Activated naive CD8-positive, alpha-beta T cell treated with anti-CD3 and anti-CD28 coated beads, Interleukin-2, amount 10 ng/mL, durations not matched to agents 7 days and 5 days (primary cell): ENCODE measurements at regions not wholly inside any gene's neighbourhood (a gene's known extent, or its start where the extent isn't known, plus 50 kb on each side); places are given as distances from the start of the nearest gene placed in this dataset.

ENCODE experiments used
- ATAC-seq: fragments of 150-1000 bp; cut with Tn5 transposase; one replicate; pipeline ENCODE4 v1.10.0; 2021; ENCODE audit warnings: low read depth, moderate library complexity
- POLR2A ChIA-PET: fragments of 350-600 bp; sonication (Branson Sonifier 250); formaldehyde crosslinking; loops from one replicate; lab custom pipeline; 2021; ENCODE audit warnings: antibody characterized with exemption; lab: Charles Lee
- DNase-seq: peaks from one replicate; pipeline ENCODE4 v3.0.0; 2021
- H3K27ac Mint-ChIP-seq: one replicate; pipeline ENCODE4 v1.8.0; 2022; ENCODE audit warnings: mild to moderate bottlenecking, mixed read lengths
- H3K27me3 Mint-ChIP-seq: one replicate; pipeline ENCODE4 v1.8.0; 2022; ENCODE audit warnings: mild to moderate bottlenecking, moderate library complexity, mixed read lengths
- H3K36me3 Mint-ChIP-seq: one replicate; pipeline ENCODE4 v1.8.0; 2021; ENCODE audit warnings: mild to moderate bottlenecking, mixed read lengths
- H3K4me1 Mint-ChIP-seq: one replicate; pipeline ENCODE4 v1.8.0; 2021; ENCODE audit warnings: mixed read lengths
- H3K4me3 Mint-ChIP-seq: one replicate; pipeline ENCODE4 v1.8.0; 2022; ENCODE audit warnings: mild to moderate bottlenecking, moderate library complexity, mixed read lengths
- H3K9me3 Mint-ChIP-seq: one replicate; pipeline ENCODE4 v1.8.0; 2021; ENCODE audit warnings: mixed read lengths

- Mint-ChIP-seq H3K27me3 (no peaks in the 10 kb centered on the region), H3K4me3 (no peak overlapping the region), H3K9me3 (no peaks in the 10 kb centered on the region), H3K4me1 (no peaks in the 10 kb centered on the region), H3K27ac (no peak overlapping the region), H3K36me3 (peaks cover under 1% of the 10 kb centered on the region)
- no peak for ATAC-seq
- POLR2A ChIA-PET: no interaction called here
- no peak for DNase-seq
Measured at GRCh38 chr11:110900426-110900825, 188.2 kb upstream of the ARHGAP20 start.

GRCh38 chr11:110897035-110897434 is 184.8 kb upstream of the ARHGAP20 start:
- no peak overlapping the region for H3K27ac Mint-ChIP-seq
- no peaks in the 10 kb centered on the region for H3K27me3 Mint-ChIP-seq
- no peaks in the 10 kb centered on the region for H3K9me3 Mint-ChIP-seq
- H3K4me1 Mint-ChIP-seq: no peaks in the 10 kb centered on the region
- DNase-seq: no peak
- POLR2A ChIA-PET: no interaction called here
- no peaks in the 10 kb centered on the region for H3K36me3 Mint-ChIP-seq
- H3K4me3 Mint-ChIP-seq: no peak overlapping the region
- ATAC-seq: no peak

- POLR2A ChIA-PET: no interaction called here
- no peak for ATAC-seq
- Mint-ChIP-seq H3K4me3 (no peak overlapping the region), H3K9me3 (no peaks in the 10 kb centered on the region), H3K27ac (no peak overlapping the region), H3K4me1 (no peaks in the 10 kb centered on the region), H3K27me3 (no peaks in the 10 kb centered on the region), H3K36me3 (no peaks in the 10 kb centered on the region)
- DNase-seq: no peak
Measured at GRCh38 chr11:110896358-110896757, 184.1 kb upstream of the ARHGAP20 start.

GRCh38 chr11:110894224-110894623 is 182.0 kb upstream of the ARHGAP20 start:
- POLR2A ChIA-PET: no interaction called here
- Mint-ChIP-seq H3K27ac (no peak overlapping the region), H3K36me3 (no peaks in the 10 kb centered on the region), H3K27me3 (no peaks in the 10 kb centered on the region), H3K4me1 (no peaks in the 10 kb centered on the region), H3K9me3 (no peaks in the 10 kb centered on the region), H3K4me3 (no peak overlapping the region)
- DNase-seq (no peak), ATAC-seq (no peak)

- POLR2A ChIA-PET: no interaction called here
Measured at GRCh38 chr11:110892741-110893285, 180.6 kb upstream of the ARHGAP20 start.

GRCh38 chr11:110891411-110891810 is 179.2 kb upstream of the ARHGAP20 start:
- ATAC-seq (no peak), DNase-seq (no peak)
- Mint-ChIP-seq H3K4me3 (no peak overlapping the region), H3K27me3 (no peaks in the 10 kb centered on the region), H3K36me3 (no peaks in the 10 kb centered on the region), H3K27ac (no peak overlapping the region), H3K4me1 (no peaks in the 10 kb centered on the region), H3K9me3 (no peaks in the 10 kb centered on the region)
- POLR2A ChIA-PET: no interaction called here

More at GRCh38 chr11:110892741-110893285, 180.6 kb upstream of the ARHGAP20 start:
- Mint-ChIP-seq H3K9me3 (no peaks in the 10 kb centered on the region), H3K36me3 (no peaks in the 10 kb centered on the region), H3K4me3 (no peak overlapping the region), H3K27me3 (no peaks in the 10 kb centered on the region), H3K27ac (no peak overlapping the region), H3K4me1 (no peaks in the 10 kb centered on the region)
- no peak for DNase-seq
- ATAC-seq: no peak

- H3K4me1 Mint-ChIP-seq: no peaks in the 10 kb centered on the region
- H3K9me3 Mint-ChIP-seq: no peaks in the 10 kb centered on the region
- DNase-seq (no peak), ATAC-seq (no peak)
- H3K36me3 Mint-ChIP-seq: no peaks in the 10 kb centered on the region
- no peak overlapping the region for H3K27ac Mint-ChIP-seq
- POLR2A ChIA-PET: no interaction called here
- no peak overlapping the region for H3K4me3 Mint-ChIP-seq
- H3K27me3 Mint-ChIP-seq: no peaks in the 10 kb centered on the region
Measured at GRCh38 chr11:110890995-110891394, 178.8 kb upstream of the ARHGAP20 start.

- DNase-seq (no peak), ATAC-seq (no peak)
- no peaks in the 10 kb centered on the region for H3K27me3 Mint-ChIP-seq
- H3K27ac Mint-ChIP-seq: no peak overlapping the region
- no peaks in the 10 kb centered on the region for H3K9me3 Mint-ChIP-seq
- POLR2A ChIA-PET: no interaction called here
- no peaks in the 10 kb centered on the region for H3K36me3 Mint-ChIP-seq
- H3K4me1 Mint-ChIP-seq: no peaks in the 10 kb centered on the region
- H3K4me3 Mint-ChIP-seq: no peak overlapping the region
Measured at GRCh38 chr11:110886288-110886970, 174.2 kb upstream of the ARHGAP20 start.

- Mint-ChIP-seq H3K4me1 (no peaks in the 10 kb centered on the region), H3K36me3 (no peaks in the 10 kb centered on the region)
- POLR2A ChIA-PET: no interaction called here
Measured at GRCh38 chr11:110883256-110883655, 171.0 kb upstream of the ARHGAP20 start.

GRCh38 chr11:110878513-110878912 is 166.3 kb upstream of the ARHGAP20 start:
- no peaks in the 10 kb centered on the region for H3K36me3 Mint-ChIP-seq
- peaks cover 2% of the 10 kb centered on the region for H3K9me3 Mint-ChIP-seq
- H3K27ac Mint-ChIP-seq: no peak overlapping the region
- H3K4me1 Mint-ChIP-seq: no peaks in the 10 kb centered on the region
- H3K4me3 Mint-ChIP-seq: no peak overlapping the region
- POLR2A ChIA-PET: no interaction called here
- DNase-seq (no peak), ATAC-seq (no peak)
- peaks cover 2% of the 10 kb centered on the region for H3K27me3 Mint-ChIP-seq

More at GRCh38 chr11:110883256-110883655, 171.0 kb upstream of the ARHGAP20 start:
- Mint-ChIP-seq H3K4me3 (no peak overlapping the region), H3K9me3 (peaks cover 2% of the 10 kb centered on the region), H3K27me3 (no peaks in the 10 kb centered on the region), H3K27ac (no peak overlapping the region)
- DNase-seq: no peak
- ATAC-seq: no peak

GRCh38 chr11:110874437-110875030 is 162.3 kb upstream of the ARHGAP20 start:
- Mint-ChIP-seq H3K36me3 (no peaks in the 10 kb centered on the region), H3K9me3 (peaks cover 2% of the 10 kb centered on the region), H3K4me3 (no peak overlapping the region), H3K27ac (no peak overlapping the region), H3K4me1 (no peaks in the 10 kb centered on the region), H3K27me3 (peaks cover 5% of the 10 kb centered on the region)
- DNase-seq: no peak
- no peak for ATAC-seq
- POLR2A ChIA-PET: no interaction called here

GRCh38 chr11:110873975-110874374 is 161.7 kb upstream of the ARHGAP20 start:
- Mint-ChIP-seq H3K4me1 (no peaks in the 10 kb centered on the region), H3K4me3 (no peak overlapping the region), H3K27ac (no peak overlapping the region), H3K27me3 (peaks cover 5% of the 10 kb centered on the region), H3K9me3 (peaks cover under 1% of the 10 kb centered on the region), H3K36me3 (no peaks in the 10 kb centered on the region)
- DNase-seq (no peak), ATAC-seq (no peak)
- POLR2A ChIA-PET: no interaction called here

GRCh38 chr11:110870816-110871522 is 158.7 kb upstream of the ARHGAP20 start:
- ATAC-seq (no peak), DNase-seq (no peak)
- POLR2A ChIA-PET: no interaction called here
- no peaks in the 10 kb centered on the region for H3K9me3 Mint-ChIP-seq
- H3K27me3 Mint-ChIP-seq: peaks cover 8% of the 10 kb centered on the region
- H3K4me1 Mint-ChIP-seq: no peaks in the 10 kb centered on the region
- no peak overlapping the region for H3K4me3 Mint-ChIP-seq
- no peak overlapping the region for H3K27ac Mint-ChIP-seq
- H3K36me3 Mint-ChIP-seq: no peaks in the 10 kb centered on the region

GRCh38 chr11:110867951-110868350 is 155.7 kb upstream of the ARHGAP20 start:
- peaks cover 11% of the 10 kb centered on the region for H3K27me3 Mint-ChIP-seq
- H3K27ac Mint-ChIP-seq: no peak overlapping the region
- DNase-seq (no peak), ATAC-seq (no peak)
- H3K9me3 Mint-ChIP-seq: no peaks in the 10 kb centered on the region
- no peaks in the 10 kb centered on the region for H3K36me3 Mint-ChIP-seq
- POLR2A ChIA-PET: no interaction called here
- no peaks in the 10 kb centered on the region for H3K4me1 Mint-ChIP-seq
- H3K4me3 Mint-ChIP-seq: no peak overlapping the region
